SKM-1 treated with dmso at 0.1 percent for 144 hours (cell line): ENCODE measurements at regions not wholly inside any gene's neighbourhood (a gene's known extent, or its start where the extent isn't known, plus 50 kb on each side); places are given as distances from the start of the nearest gene placed in this dataset.

Experiments used
- DNase-seq: peaks from one replicate; lab custom pipeline; 2025; ENCODE audit not compliant: unreplicated experiment; lab: John Stamatoyannopoulos, UW

GRCh38 chr6:74956559-74957428, 249.1 kb downstream of the COL12A1 start:
- DNase-seq = no peak

- no peak for DNase-seq
Observed at GRCh38 chr6:74953708-74954107, 252.1 kb downstream of the COL12A1 start.

DNA sequence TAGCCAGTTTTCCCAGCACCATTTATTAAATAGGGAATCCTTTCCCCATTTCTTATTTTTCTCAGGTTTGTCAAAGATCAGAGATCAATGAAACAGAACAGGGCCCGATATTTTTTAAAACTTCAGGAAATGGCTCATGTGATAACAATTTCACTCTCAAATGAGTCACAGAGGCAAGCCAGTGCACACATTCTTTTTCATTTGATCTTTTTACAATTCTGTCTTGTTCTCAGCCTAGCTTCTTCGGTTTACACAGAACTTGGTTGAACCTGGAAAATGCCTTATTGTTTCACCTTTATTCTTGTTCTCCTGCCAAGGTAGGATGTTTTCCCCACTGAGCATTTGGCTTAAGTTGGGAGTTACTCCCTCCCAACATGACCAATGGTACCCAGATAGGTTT, 258.9 kb downstream of the COL12A1 start:
- DNase-seq = no peak

DNA sequence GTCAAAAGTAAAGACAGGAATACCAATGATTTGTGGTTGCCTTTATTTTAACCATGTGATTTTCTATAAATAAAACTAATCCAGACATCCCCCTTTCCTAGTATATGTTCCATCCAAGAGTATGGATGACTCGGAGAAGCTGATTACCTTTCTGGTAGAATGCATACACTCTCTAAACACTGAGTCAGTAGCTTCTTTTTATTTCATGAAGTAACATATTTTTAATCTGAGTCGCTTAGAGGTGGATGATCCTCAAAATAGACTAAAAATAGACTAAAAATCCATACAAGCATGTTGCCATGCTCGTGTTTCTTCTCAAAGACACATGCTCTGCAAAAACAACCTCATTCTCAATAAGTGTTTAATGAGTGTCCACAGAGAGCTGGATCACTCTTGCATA, 263.7 kb downstream of the COL12A1 start:
- DNase-seq = no peak

GRCh38 chr6:74941424-74941823, 264.4 kb downstream of the COL12A1 start:
- no peak for DNase-seq

DNA sequence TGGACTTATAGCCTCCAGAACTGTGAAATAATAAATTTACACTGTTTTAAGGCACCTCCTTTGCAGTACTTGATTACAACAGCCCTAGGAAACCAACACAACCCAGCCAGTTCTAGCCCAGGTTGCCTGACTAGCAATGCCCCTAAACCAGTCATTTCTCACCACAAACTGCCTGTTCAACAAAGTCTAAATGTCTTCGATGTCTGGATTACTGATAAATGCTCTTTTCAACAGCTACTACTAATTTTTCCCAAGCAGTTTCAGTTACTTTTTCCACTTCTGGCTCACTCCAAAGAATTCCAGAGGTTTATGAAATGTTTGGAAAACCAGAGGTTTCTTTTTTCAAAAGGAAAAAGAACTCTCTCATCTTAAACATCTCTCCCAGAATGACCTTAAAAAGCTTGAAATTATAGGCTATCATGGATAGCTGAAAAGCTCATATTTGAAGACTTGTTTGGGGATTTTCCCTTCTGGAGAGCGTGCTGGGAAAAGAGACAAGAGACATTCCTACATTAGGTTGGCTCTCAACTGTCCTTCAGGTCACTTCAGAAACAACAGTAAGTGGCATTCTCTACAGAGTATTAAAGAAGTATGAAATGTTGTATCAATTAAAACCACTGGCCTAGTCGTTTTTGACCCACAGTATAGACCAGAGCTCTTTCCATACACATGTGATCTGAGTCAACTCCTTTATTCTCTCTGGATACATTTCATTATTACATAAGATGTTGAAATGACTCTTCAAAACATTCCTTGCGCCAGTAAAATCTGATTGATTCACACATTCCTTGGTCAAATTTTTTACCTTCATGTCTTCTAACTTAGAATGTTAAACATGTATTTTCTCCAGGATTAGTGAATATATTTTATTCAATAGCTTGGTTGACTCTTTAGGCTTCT, 265.9 kb downstream of the COL12A1 start:
- no peak for DNase-seq

DNA sequence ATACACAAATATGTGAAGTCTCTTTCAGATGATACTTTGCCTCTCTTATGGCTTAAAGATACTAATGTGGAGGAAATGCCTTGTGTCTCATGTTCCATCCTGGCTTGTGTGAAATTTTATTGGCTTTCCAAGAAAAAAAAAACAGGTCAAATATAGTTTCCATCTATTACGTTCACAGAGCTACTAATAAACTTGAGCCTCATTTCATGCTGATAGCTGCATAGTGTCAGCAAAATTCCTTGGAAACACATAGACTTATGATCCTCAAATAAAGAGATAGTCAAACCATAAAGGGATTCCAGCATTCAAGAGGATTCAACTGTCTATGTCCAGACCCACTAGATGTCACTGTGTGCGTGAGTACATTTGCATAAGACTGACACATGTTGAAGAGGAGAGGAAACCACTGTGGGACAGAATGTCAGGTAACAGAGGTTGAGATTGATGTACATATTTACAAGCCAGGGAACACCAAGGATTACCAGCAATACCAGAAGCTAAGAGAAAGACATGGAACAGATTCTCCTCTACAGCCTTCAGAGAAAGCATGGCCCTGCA, 266.6 kb downstream of the COL12A1 start:
- no peak for DNase-seq

- DNase-seq = no peak
Observed at GRCh38 chr6:74937936-74938335, 267.9 kb downstream of the COL12A1 start.

DNA sequence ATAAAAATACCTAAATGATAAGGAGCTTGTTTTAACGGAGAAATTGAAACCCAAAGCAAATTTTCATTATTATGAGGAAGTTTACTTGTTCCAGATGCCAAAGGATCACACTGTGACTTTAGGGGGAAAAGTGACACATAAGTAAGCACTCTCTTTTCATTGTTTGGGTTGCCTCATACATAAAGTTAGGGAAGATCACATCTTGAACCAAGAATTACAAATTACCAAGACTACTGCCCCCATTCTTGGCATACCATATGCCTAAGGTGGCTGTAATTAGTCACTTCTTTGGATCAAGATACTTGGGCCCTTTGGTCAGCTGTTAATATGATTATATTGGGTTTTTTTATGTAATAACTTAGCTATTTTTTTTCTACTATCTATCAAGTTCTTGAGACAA, 269.0 kb downstream of the COL12A1 start:
- no peak for DNase-seq

- DNase-seq = no peak
Observed at GRCh38 chr6:74932232-74932888, 273.5 kb downstream of the COL12A1 start.

- no peak for DNase-seq
Observed at GRCh38 chr6:74931558-74931957, 274.3 kb downstream of the COL12A1 start.

GRCh38 chr6:74928203-74928602, 277.6 kb downstream of the COL12A1 start:
- DNase-seq = no peak

DNA sequence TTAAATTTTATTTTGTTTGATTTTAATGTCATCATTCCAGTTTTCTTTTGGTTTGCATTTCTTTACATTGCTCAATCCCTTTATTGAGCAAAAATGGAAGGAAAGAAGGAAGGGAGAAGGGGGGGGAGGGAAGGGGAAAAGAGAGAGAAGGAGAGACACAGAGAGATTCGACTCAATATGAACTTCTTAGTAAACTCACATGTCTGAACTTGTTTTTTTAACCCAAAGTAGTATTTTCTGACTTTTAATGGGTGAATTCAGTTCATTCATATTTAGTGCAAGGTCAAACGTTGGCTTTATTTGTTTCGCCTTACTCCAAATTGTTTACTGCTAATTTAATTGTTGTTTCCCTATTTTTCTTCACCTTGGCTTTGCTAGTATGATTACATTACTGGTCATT, 278.6 kb downstream of the COL12A1 start:
- no peak for DNase-seq

DNA sequence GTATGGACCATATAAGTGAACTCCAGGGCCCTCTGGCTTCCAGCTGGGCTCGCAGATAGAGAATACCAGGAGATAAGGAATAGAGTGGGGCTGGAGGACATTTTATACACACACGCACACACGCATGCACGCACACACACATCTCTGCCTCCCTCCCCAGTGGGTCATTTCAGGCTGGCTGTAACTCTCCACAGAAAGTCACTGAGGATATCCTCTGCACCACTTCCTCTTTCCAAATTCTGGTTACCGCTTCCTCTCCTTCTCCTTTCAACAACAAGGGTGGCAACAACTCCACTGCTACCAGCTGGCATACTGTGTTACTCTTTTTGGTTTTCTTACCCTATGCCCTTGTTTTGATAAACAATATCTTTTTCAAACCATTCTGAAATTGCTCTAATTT, 280.2 kb downstream of the COL12A1 start:
- DNase-seq = peak; percentile 93

DNA sequence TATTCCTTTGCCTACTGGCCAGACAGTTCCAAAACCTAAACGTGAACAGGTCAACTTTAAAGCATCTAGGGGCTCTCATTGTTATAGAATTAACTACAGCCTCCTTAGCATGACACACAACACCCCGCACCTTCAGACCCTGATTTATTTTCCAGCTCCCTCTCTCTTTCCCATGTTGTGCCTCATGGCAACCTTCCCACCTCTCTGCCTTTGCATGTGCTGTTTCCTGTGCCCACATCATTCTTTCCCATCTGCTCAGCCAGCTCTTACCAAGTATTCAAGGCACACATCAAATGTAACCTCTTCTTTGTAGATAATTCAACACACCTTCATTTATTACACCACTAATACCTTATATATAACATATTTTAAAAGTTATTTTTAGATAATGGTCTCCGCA, 291.0 kb downstream of the COL12A1 start:
- no peak for DNase-seq

GRCh38 chr6:74912234-74912633, 293.6 kb downstream of the COL12A1 start:
- DNase-seq = no peak

GRCh38 chr6:74902846-74903245, 303.0 kb downstream of the COL12A1 start:
- DNase-seq = no peak

GRCh38 chr6:74902089-74902488, 303.8 kb downstream of the COL12A1 start:
- DNase-seq = no peak

GRCh38 chr6:74901576-74901975, 304.3 kb downstream of the COL12A1 start:
- DNase-seq = no peak

GRCh38 chr6:74899416-74899815, 306.4 kb downstream of the COL12A1 start:
- DNase-seq = no peak

DNA sequence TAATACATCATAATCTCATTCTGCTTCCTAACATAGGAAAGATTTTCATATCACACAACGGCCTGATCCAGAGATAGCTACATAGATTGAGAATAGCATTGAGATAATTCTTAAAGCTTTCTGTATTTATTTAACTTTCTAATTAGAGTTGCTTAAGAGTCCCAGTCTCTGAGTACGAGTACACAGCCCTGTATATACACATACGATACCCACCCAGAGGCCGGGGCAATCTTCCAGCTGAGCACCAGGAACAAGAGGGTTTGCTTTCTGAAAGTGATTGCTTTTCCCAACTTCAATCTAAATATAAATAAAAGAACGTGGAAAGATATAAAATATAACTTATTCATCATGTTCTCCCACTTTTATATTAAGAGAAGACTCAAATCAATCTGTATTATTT, 313.8 kb downstream of the COL12A1 start:
- no peak for DNase-seq
